HG03108 (cell line): ENCODE measurements at regions not wholly inside any gene's neighbourhood (a gene's known extent, or its start where the extent isn't known, plus 50 kb on each side); places are given as distances from the start of the nearest gene placed in this dataset.

Experiments
- ATAC-seq: cut with Tn5 transposase; IDR thresholded peaks from one replicate; pipeline ENCODE4 v1.9.1; 2021; ENCODE audit warnings: moderate library complexity; ENCODE audit not compliant: unreplicated experiment

DNA sequence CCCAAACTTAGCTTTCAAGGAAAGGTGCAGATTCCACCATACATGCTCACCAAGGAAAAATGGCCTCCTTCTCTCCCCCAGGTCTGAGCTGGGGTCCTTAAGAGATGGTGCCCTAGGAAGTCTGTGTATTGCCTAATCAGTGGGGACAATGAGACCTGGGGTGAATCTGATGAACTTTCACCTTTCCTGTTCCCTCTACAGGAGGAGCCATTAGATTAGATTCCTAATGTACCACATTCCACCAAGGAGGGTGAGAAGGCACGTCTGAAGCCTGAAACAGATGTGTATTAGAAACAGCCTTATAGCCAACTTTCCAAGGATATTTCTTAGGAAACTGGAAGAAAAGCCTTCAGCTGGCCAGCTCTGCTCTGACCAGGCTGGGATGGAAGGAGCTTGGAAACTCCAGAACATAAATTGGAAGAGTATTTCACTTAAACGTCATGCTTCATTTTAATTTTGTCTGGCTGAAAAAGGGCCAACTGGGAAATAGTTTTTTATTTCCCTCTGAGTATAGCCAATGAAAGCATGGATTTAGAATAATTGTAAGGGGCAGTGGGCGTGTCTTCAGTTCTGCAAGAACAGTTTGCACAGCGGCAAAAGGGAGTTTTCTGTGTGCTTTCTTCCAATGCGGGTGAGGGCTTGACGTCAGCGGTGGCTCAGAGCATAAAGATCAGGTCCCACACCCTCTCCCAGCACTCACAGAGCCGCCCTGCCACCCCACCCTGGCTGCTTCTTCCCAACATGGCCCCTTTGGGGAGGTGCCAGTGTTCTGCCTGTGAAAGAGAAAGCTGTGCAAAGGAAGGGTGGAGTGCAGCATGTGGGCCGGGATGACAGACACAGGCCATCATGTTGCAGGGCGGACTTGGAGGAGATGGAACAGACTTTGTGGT, 210.9 kb downstream of the ESM1 start:
- ATAC-seq = no peak

DNA sequence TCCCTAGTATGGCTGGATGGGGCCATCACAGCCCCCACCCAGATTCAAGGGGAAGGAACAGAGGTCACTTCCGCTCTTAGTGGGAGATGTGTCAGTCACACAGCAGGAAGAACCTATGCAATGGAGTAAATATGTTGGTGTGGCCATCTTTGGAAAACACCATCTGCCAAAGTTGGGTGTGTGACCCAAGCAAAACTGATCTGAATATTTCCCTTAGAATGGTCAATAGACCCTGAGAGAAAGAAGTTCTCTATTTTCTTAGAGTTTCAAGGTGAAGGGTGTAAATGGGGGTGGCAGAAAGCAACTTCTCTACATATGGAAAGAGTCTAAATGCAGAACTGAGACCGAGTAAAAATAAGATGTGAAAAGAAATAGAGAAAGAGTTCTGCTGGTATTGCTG, 212.7 kb downstream of the ESM1 start:
- no peak for ATAC-seq

DNA sequence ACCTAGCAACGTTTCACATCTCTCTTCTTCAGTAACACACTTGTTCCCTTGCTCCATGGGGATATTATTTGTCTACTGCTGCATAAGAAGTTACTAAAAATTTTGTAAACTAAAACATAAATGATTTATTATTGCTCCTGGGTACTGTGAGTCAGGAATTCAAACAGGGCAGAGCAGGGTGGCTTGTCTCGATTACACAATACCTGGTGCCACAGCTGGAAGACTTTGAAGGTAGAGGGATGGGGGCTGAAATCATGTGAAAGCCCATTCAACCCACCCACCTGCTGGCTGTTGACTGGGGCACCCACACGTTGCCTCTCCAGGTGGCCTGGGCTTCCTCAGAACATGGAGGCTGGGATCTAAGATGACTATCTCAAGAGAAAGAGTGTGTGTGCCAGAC, 213.2 kb downstream of the ESM1 start:
- ATAC-seq = no peak

DNA sequence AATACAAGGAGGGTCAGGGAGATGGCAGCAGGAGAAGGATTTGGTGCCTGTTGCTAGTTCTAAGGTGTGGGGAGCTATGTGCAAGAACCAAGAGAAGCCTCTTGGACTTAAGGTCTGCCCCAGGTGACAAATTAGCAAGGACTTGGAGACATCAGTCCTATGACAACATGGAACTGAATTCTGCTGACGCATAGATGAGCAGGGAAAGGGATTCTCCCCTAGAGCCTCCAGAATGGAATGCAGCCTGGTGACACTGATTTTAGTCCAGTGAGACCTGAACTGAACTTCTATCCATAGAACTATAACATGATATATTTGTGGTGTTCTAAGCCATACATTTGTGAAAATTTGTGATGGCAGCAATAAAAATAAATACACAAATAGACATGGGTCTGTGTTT, 215.6 kb downstream of the ESM1 start:
- ATAC-seq = no peak

DNA sequence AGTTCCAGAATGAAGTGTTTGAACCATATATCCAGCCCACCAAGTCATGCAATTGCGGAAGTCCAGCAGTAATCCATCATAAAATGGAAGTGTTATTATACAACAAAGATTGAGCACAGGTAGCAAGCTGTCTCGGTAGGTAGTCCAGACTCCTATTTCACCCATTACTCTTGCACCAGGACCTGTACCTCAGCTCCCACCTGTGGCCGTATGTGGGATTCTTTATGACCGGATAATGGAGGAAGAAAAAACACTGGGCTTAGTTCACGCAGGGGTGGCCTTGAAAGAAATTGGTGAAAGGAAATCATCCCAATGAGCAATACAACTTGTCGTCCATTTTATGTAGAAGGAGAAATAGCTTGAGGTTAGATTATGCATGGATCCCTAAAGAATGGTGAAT, 216.3 kb downstream of the ESM1 start:
- ATAC-seq = no peak

DNA sequence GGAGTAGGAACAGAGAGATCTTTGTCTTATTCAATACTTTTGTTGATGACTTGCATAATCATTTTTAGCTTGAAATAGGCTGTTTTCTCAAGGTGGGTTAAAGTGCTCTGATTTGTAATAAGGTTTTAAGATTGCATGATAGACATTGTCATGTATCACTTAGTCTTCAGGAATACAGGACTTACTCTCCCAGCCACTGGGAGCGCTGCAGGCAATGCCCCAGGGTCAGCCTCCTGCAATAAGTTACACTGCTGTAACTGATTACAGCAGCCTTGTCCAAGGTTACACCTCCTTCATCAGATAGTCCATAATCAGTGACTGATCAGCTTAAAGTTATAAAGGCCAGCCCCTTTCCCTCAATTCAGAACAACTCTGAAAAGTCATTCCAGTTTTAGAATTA, 218.6 kb downstream of the ESM1 start:
- no peak for ATAC-seq

DNA sequence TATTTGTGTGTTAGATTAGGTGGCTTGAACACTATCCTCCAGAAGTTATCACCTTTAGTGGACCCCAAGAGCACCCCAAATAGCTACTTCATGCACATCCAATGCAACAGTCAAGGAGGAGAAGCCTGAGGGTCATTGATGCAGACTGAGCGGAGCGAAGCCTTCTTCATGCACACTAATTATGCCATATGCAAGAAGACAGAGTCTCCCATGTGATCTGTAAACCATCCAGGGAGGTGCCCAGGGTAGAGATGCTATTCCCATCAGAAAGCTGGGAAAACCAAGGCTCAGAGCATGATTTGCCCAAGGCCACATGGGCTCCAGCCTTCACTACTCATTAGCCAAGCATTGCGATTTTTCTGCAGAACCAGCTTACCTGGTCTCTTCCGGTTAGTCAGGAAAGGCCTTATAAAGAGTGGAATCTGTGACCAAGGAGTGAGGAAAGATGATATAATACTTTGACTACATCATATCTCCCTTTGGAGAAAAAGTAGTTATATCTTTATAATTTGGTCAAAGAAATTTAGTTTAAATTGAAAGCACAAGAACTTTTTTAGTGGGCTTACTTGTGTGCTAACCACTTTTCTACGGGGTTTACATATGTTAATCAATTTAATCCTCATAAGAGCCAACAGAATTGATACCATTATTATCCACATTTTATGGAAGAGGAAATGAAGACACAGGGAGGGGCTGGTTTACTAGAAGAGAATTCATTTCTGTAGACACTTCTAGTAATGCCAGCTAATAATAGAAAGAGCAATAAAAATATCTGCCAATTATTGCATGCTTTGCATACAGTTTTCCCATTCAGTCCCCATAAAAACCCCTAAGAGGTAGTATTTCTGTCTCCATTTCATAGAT, 220.0 kb downstream of the ESM1 start:
- ATAC-seq = no peak

DNA sequence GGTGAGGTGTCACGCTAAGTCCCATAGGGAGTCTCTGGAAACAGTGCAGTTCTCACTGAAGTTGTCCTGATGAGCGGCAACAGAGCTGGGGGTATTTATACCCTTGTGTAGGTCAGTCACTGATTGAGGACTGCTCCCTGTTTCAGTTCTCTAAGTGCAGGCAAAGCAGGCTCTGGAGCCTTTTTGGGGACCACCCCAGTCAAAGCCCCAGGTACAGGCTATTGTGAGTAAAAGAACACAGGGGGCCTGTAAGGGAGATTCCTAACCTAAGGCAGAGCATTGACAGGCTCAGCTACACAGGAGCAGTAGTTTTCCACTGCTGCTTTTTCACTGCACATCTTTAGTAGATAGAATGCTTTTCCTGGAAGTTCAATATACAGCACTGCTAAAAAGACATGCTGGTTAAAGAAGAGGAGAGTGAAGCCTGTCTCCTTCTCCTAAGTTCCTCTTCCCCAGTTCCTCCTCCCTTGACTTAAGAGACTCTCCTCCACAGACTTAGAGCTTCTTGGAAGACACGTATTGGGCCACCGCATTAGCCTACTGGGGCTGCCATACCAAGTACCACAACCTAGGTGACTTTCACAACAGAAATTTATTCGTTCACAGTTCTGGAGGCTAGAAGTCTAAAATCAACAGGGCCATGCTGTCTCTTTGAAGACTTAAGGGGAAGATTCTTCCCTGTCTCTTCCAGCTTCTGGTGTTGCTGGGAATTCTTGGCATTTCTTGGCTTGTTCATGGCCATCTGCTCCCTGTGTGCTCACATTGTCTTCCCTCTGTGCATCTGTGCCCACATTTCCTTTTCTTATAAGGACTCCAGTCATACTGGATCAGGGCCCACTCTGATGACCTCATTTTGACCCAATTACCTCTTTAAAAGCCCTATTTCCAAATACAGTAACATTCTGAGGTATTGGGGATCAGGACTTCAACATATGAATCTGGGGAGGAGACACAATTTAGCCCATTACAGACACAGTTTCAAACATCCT, 221.0 kb downstream of the ESM1 start:
- ATAC-seq = no peak

DNA sequence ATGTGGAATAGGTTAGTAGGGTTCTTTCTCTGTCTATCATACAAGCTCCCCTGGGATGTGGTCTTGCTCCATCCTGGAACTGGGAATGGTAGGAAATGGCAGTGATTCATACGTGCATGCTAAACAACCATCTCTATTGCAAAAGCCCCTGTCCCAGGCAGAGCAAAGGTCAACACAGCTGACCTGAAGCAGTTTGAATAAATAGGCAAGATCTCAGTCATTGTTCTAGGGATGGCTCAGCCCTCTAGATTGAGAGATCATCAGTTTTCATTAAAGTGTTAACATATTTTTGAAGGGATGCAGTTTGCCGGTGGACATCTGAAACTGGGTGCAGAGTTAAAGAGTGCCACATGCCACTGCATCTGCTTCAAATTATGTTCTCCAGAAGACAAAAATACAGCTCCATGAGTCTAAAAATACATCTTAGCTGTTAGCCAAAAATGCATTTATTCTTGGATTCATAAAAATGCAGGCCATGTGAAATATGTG, 224.1 kb downstream of the ESM1 start:
- no peak for ATAC-seq

DNA sequence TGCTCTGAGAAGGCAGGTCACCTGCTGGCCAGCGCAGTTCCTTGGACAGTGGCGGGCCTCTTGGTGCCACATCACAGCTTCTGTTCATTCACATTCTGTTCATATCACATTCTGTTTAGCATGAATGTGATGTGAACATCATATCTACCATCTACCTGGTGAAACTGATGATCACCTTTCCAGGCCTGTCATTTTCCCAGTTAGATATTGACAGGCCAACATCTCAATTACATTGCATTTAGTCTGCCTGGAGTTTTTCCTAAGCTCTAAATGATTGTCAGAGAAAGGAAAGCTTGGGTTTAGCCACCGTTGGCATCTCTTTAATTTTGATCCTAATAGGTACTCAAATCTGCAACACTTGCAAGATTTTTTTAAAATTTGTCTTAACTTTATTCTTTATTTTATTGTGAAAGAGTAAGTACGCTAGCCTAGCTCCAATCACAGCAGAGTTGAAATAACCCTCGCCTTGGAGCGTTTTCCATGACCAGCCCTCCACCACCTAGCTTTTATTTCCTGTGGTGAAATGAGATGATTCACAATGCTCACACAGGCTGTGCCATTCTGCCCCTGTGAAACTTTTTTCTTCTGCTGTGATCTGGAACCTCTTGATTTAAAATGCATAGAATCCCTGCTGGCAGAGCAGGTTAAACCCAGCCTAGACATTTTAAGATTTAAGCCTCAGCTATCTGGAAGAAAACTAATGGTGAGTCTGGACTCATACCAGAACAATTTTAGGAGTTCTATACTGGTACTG, 225.0 kb downstream of the ESM1 start:
- no peak for ATAC-seq

DNA sequence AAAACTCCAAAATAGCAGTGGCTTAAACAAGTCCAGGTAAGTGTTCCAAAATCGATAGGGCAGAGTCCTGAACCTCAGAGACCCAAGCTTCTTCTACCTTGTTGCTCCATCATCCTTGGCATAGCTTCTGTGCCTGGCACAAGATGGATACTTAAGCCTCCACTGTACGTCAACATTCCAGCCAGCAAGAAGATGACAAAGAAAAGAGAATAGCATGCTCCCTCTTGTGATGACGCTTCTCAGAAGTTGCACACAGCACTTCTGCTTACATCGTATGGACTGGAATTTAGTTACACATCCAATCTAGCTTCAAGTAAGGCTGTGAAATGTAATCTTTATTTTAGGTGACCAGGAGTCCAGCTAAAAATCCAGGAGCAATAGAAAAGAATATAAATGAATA, 227.4 kb downstream of the ESM1 start:
- ATAC-seq = no peak

DNA sequence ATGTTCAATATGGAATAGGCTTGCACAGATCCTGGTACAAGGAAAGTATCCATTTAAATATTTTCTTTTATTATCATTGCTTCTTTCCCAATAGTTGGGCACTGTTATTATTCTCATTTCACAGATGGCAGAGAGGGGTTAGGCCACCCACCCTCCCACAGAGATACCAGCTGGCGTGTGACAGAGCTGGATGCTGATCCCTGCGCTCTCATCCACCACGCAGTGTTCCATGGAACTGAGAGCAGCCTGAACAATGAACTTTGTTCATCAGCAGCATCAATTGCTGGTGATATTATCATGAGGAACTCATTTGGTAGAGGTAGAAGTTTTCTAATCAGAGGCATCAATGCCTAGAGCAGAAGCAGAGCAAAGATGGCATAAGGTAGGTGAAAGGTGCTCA, 227.9 kb downstream of the ESM1 start:
- ATAC-seq = no peak

DNA sequence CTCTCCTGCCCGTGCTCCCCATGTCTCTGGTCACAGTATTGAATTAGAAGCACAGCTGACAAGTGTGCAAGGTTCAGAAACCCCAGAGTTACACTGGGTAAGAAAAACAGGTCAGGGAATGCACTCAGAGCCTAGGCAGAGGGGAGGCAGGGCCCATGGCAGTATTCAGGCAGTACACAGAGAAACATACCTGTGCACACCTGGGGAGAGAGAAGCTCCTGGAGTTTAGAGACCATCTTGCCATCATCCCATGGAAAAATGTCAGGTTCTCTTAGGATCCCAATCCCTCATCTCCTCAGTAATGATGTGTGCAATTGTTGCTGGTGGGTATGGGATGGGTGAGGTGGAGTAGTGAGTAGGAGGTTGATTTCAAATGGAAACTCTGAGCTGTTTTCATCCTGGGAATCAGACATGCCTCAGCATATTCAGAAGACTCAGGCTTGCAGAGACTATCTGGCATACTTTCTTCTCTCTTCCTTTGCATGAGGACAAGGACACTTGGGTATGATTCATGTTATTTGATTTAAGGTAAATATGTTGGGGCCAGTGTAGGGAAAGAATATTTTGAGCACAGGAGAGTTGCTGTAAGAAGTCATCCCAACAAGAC, 228.5 kb downstream of the ESM1 start:
- no peak for ATAC-seq

DNA sequence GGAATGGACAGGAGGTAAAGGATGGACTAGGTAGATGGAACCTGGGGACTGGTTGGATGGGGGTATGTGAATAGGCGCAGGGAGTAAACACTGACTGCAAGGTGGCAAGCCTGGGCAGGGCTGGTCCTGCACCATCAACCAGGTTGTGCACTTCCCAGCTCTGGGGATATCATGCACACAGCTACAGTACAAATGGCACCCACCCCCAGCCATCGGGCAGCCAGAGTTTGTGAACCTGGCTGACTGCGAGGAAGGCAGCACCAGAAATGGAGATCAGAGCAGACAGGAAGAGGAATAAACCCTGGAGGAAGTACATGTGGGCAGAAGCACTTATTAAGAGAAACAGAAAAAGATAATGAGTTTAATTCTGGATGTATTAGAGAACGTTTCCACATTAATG, 229.1 kb downstream of the ESM1 start:
- no peak for ATAC-seq

DNA sequence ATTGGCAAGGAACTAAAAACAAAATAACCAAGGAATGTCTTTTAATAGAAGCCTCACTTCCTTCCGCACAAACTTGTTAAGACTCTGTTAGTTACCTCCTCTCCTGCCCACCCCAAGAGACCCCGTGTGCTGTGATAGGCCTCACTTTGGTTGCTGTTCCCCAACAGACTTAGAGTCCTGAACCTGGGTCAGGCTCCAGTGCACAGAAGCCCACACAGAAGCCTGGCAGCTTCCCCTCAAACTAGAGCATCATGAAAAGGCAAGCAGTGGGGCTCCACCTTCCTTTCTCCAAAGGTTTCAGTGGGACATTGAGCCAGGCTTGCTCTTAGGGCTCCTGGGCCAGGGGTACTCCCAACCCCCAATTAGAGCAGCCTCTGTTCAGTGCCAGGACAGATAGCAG, 230.5 kb downstream of the ESM1 start:
- no peak for ATAC-seq

DNA sequence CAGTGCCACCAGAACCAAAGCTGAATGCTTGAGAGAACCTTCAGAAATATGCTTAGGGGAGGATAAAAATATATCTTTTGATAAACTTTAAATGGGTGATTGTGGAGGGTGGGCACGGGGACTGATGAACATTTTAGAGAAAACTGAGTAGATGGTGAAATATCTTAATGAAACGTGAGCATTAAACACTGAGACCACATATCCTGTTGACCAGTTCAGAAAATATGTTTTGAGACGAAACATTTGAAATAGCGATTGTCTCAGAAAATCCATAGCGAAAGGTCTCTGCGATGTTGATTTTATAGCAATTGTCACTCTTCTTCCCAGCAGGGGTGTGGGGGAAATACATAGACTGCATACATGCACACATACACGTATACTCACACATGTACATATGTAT, 231.0 kb downstream of the ESM1 start:
- ATAC-seq = no peak

DNA sequence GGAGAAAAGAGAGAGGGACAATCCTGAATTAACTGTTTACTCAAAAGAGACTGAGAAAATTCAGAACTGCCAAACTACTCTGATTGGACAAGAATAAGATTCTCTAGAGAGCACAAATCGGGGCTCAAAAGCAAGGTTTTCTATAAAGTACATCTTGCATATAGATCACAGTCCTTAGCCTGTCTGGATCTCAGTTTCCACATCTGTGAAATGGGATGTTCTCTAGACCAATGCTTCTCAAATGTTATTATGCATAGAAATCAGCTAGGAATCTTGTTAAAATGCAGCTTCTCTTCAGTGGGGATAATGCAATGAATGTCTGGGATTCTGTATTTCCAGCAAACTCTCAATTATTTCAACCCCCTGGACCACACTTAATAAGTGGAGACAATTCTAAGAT, 231.6 kb downstream of the ESM1 start:
- ATAC-seq = no peak

DNA sequence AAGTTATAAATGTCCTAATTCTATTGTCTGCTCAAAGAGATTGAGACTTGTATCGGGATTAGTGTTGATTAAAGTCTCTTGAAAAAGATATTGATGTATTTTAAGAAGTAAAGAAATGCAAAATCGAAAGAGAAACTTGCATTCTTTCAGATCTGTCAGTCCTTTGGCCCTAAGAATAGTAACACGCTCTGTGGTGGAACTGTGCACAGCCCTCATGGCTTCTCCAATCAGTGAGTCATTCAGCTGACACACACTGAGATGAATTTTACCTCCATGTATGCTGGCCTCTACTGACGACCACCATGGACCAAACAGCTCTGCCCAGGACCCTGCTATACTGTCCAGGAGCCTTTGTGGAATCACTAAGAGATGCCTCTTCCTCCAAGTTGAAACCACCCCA, 232.4 kb downstream of the ESM1 start:
- peak; percentile 70 for ATAC-seq

DNA sequence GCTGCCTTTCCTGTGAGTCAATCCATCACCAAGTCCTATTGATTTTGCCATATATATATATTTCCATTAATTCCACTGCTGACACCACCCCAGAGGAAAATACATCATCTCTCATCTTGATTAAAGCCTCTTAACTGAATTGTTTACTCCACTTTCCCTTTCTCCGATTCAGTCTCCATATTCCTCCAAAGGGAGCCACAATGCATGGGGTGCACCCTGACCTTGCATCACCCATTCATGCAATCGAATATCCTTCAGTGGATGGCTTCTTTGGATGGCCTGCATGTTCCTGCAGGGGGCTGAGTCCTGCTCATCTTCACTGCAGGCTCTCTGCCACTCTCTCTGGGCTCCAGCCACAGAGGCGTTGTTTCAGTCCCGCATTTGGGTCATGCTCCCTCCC, 231.0 kb downstream of the SNX18 start:
- no peak for ATAC-seq
